ENCODE measurements at regions not wholly inside any gene's neighbourhood (a gene's known extent, or its start where the extent isn't known, plus 50 kb on each side); places are given as distances from the start of the nearest gene placed in this dataset.

DNA sequence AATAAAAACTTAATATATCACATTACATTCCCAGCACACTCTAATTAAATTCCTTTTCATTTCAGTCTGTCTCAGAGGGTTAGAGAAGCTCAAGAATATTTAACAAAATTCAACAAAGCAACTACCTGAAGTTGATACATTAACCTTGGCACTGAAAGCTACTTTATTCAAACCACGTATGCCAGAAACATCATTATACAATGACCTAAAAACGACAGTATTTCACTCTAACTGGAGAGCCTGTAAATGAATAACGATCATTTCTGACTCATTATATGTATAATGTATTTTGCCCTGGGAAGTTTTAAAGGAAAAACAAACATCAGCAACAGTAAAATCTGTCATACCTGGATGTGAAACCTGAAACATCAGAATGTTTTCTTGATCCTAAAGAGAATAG lies 270.1 kb downstream of the SLITRK5 start:
- Histone ChIP-seq H3K27ac (ENCODE audit: extremely low read depth, low read depth, low read length) (no peak overlapping the region), H3K4me3 (ENCODE audit: low read depth, low read length) (no peak overlapping the region), H3K4me1 (ENCODE audit: control insufficient read depth, insufficient read depth, low read length) (no peaks in the 10 kb centered on the region), H3K9me3 (ENCODE audit: control insufficient read depth, insufficient read depth, low read depth, low read length) (no peaks in the 10 kb centered on the region), H3K36me3 (ENCODE audit: control insufficient read depth in 2 of 2, insufficient read depth in 1 of 2, low read length in 2 of 2) (no peaks in the 10 kb centered on the region)
- TF ChIP-seq SETDB1 (IDR thresholded peaks at IDR 0.05; ENCODE audit: insufficient read length, low read length) = no peak
- TF ChIP-seq WT1 (tag by site-specific recombination; IDR thresholded peaks at IDR 0.05) = no peak
- TF ChIP-seq, protein P1, sequence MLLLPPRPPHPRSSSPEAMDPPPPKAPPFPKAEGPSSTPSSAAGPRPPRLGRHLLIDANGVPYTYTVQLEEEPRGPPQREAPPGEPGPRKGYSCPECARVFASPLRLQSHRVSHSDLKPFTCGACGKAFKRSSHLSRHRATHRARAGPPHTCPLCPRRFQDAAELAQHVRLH (tag by site-specific recombination; IDR thresholded peaks at IDR 0.05) = no peak
- no peak for TF ChIP-seq ZNF18 (tag by site-specific recombination; IDR thresholded peaks at IDR 0.05)
- no peak for TF ChIP-seq ZNF747 (tag by site-specific recombination; IDR thresholded peaks at IDR 0.05)
- TF ChIP-seq ZNF292 (tag by site-specific recombination; IDR thresholded peaks at IDR 0.05; ENCODE audit: borderline replicate concordance, low read depth) = no peak
- TF ChIP-seq ZNF791 (tag by site-specific recombination; IDR thresholded peaks at IDR 0.05) = no peak
- no peak for TF ChIP-seq ZSCAN23 (tag by site-specific recombination; IDR thresholded peaks at IDR 0.05)
- TF ChIP-seq, protein P2, sequence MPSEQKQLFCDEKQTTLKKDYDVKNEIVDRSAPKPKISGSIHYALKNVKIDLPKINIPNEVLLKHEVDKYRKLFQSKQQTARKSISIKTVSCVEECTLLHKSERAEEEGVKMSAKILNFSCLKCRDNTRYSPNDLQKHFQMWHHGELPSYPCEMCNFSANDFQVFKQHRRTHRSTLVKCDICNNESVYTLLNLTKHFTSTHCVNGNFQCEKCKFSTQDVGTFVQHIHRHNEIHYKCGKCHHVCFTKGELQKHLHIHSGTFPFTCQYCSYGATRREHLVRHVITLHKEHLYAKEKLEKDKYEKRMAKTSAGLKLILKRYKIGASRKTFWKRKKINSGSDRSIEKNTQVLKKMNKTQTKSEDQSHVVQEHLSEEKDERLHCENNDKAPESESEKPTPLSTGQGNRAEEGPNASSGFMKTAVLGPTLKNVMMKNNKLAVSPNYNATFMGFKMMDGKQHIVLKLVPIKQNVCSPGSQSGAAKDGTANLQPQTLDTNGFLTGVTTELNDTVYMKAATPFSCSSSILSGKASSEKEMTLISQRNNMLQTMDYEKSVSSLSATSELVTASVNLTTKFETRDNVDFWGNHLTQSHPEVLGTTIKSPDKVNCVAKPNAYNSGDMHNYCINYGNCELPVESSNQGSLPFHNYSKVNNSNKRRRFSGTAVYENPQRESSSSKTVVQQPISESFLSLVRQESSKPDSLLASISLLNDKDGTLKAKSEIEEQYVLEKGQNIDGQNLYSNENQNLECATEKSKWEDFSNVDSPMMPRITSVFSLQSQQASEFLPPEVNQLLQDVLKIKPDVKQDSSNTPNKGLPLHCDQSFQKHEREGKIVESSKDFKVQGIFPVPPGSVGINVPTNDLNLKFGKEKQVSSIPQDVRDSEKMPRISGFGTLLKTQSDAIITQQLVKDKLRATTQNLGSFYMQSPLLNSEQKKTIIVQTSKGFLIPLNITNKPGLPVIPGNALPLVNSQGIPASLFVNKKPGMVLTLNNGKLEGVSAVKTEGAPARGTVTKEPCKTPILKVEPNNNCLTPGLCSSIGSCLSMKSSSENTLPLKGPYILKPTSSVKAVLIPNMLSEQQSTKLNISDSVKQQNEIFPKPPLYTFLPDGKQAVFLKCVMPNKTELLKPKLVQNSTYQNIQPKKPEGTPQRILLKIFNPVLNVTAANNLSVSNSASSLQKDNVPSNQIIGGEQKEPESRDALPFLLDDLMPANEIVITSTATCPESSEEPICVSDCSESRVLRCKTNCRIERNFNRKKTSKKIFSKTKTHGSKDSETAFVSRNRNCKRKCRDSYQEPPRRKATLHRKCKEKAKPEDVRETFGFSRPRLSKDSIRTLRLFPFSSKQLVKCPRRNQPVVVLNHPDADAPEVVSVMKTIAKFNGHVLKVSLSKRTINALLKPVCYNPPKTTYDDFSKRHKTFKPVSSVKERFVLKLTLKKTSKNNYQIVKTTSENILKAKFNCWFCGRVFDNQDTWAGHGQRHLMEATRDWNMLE (tag by site-specific recombination; conservative IDR thresholded peaks at IDR 0.05; ENCODE audit: low read depth) = no peak
- TF ChIP-seq MZF1 (tag by site-specific recombination; IDR thresholded peaks at IDR 0.05; ENCODE audit: borderline replicate concordance) = no peak
- TF ChIP-seq ZNF311 (tag by site-specific recombination; IDR thresholded peaks at IDR 0.05; ENCODE audit: borderline replicate concordance) = no peak
- no peak for TF ChIP-seq SCRT1 (tag by site-specific recombination; IDR thresholded peaks at IDR 0.05; ENCODE audit: borderline replicate concordance)
- no peak for TF ChIP-seq ZBTB20 (tag by site-specific recombination; IDR thresholded peaks at IDR 0.05)
- no peak for TF ChIP-seq ZBTB17 (tag by site-specific recombination; IDR thresholded peaks at IDR 0.05)
- no peak for TF ChIP-seq ZNF274 (IDR thresholded peaks at IDR 0.05; ENCODE audit: low read length)
- TF ChIP-seq ZNF274 (tag by site-specific recombination; IDR thresholded peaks at IDR 0.05; ENCODE audit: borderline replicate concordance) = no peak
- TF ChIP-seq ZNF16 (tag by site-specific recombination; IDR thresholded peaks at IDR 0.05; ENCODE audit: low read depth) = no peak
- TF ChIP-seq ZNF792 (tag by site-specific recombination; IDR thresholded peaks at IDR 0.05) = no peak
- ChIA-PET CTCF (no interaction called here), POLR2A (no interaction called here)

DNA sequence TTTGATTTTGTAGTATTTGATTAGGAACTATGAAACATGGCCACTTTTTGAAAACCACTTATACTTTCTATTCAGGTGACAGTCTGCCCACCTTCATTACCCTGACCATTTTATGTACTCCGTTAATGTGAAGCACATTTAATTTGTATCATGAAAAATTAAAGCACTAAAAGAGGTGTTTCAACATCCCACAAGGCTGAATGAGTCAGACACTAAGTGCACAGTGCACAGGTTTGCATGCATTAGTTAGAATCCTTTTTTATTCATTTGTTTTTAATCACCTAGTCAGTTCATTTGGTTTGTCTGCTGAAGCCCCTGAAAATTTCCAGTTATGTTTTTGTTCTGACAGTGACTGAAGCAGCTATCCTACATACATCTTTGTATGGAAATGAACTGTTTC lies 271.0 kb downstream of the SLITRK5 start:
- Histone ChIP-seq H3K4me1 (ENCODE audit: control insufficient read depth, insufficient read depth, low read length) (no peaks in the 10 kb centered on the region), H3K9me3 (ENCODE audit: control insufficient read depth, insufficient read depth, low read depth, low read length) (no peaks in the 10 kb centered on the region), H3K36me3 (ENCODE audit: control insufficient read depth in 2 of 2, insufficient read depth in 1 of 2, low read length in 2 of 2) (no peaks in the 10 kb centered on the region), H3K27ac (ENCODE audit: extremely low read depth, low read depth, low read length) (no peak overlapping the region), H3K4me3 (ENCODE audit: low read depth, low read length) (no peak overlapping the region)
- CTCF ChIA-PET = no interaction called here
- POLR2A ChIA-PET = no interaction called here
- TF ChIP-seq ZNF48 (tag by site-specific recombination; IDR thresholded peaks at IDR 0.05) (no peak), ZNF362 (tag by site-specific recombination; IDR thresholded peaks at IDR 0.05) (no peak), ZNF701 (tag by site-specific recombination; IDR thresholded peaks at IDR 0.05) (no peak), BCL11B (tag by site-specific recombination; IDR thresholded peaks at IDR 0.05; ENCODE audit: low read depth) (no peak), SCRT1 (tag by site-specific recombination; IDR thresholded peaks at IDR 0.05; ENCODE audit: borderline replicate concordance) (no peak), IKZF3 (tag by site-specific recombination; IDR thresholded peaks at IDR 0.05) (no peak), ZNF837 (tag by site-specific recombination; IDR thresholded peaks at IDR 0.05) (no peak), ZSCAN16 (tag by site-specific recombination; IDR thresholded peaks at IDR 0.05) (no peak), ZNF561 (tag by site-specific recombination; IDR thresholded peaks at IDR 0.05; ENCODE audit: borderline replicate concordance) (no peak), ZNF157 (tag by site-specific recombination; IDR thresholded peaks at IDR 0.05) (no peak)
- TF ChIP-seq, protein P1 (tag by site-specific recombination; IDR thresholded peaks at IDR 0.05) = no peak
- TF ChIP-seq, protein P3, sequence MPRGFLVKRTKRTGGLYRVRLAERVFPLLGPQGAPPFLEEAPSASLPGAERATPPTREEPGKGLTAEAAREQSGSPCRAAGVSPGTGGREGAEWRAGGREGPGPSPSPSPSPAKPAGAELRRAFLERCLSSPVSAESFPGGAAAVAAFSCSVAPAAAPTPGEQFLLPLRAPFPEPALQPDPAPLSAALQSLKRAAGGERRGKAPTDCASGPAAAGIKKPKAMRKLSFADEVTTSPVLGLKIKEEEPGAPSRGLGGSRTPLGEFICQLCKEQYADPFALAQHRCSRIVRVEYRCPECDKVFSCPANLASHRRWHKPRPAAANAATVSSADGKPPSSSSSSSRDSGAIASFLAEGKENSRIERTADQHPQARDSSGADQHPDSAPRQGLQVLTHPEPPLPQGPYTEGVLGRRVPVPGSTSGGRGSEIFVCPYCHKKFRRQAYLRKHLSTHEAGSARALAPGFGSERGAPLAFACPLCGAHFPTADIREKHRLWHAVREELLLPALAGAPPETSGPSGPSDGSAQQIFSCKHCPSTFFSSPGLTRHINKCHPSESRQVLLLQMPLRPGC (tag by site-specific recombination; IDR thresholded peaks at IDR 0.05) = no peak

Measured in HEK293 (cell line).